ENCODE measurements at regions not wholly inside any gene's neighbourhood (a gene's known extent, or its start where the extent isn't known, plus 50 kb on each side); places are given as distances from the start of the nearest gene placed in this dataset.
A peak's percentile ranks its signal among the peaks of the same experiment; 100 is the strongest.
"Not testable (repeated sequence)": the region's sequence is repeated elsewhere in the genome, so short reads cannot be mapped to it uniquely, and the experiment has no call there.

- DNase-seq (ENCODE audit: low spot score) = not testable (repeated sequence)
Measured at GRCh38 chr11:33527738-33528137, 172.9 kb downstream of the C11orf91 start.

- DNase-seq (ENCODE audit: low spot score) = no peak
Measured at GRCh38 chr11:33525789-33526188, 174.8 kb downstream of the C11orf91 start.

- DNase-seq (ENCODE audit: low spot score) = no peak
Measured at GRCh38 chr11:33521384-33521783, 179.2 kb downstream of the C11orf91 start.

GRCh38 chr11:33520112-33520511 lies 180.5 kb downstream of the C11orf91 start:
- DNase-seq (ENCODE audit: low spot score) = no peak

GRCh38 chr11:33515347-33515746 lies 185.3 kb downstream of the C11orf91 start:
- DNase-seq (ENCODE audit: low spot score) = no peak

GRCh38 chr11:33514079-33514925 lies 186.3 kb downstream of the C11orf91 start:
- DNase-seq (ENCODE audit: low spot score) = no peak

GRCh38 chr11:33509632-33510031 lies 191.0 kb downstream of the C11orf91 start:
- no peak for DNase-seq (ENCODE audit: low spot score)

- peak; percentile 13 for DNase-seq (ENCODE audit: low spot score)
Measured at GRCh38 chr11:33507967-33508366, 192.7 kb downstream of the C11orf91 start.

- no peak for DNase-seq (ENCODE audit: low spot score)
Measured at GRCh38 chr11:33507356-33507755, 193.3 kb downstream of the C11orf91 start.

GRCh38 chr11:33505093-33505492 lies 195.5 kb downstream of the C11orf91 start:
- no peak for DNase-seq (ENCODE audit: low spot score)

- peak; percentile 65 for DNase-seq (ENCODE audit: low spot score)
Measured at GRCh38 chr11:33500861-33501479, 199.7 kb downstream of the C11orf91 start.

- no peak for DNase-seq (ENCODE audit: low spot score)
Measured at GRCh38 chr11:33500332-33500731, 200.3 kb downstream of the C11orf91 start.

- DNase-seq (ENCODE audit: low spot score) = no peak
Measured at GRCh38 chr11:33492596-33492995, 208.0 kb downstream of the C11orf91 start.

- no peak for DNase-seq (ENCODE audit: low spot score)
Measured at GRCh38 chr11:33490842-33491370, 209.7 kb downstream of the C11orf91 start.

GRCh38 chr11:33488971-33489370 lies 211.7 kb downstream of the C11orf91 start:
- DNase-seq (ENCODE audit: low spot score) = no peak

GRCh38 chr11:33480626-33481025 lies 220.0 kb downstream of the C11orf91 start:
- no peak for DNase-seq (ENCODE audit: low spot score)

GRCh38 chr11:33479231-33479630 lies 221.4 kb downstream of the C11orf91 start:
- DNase-seq (ENCODE audit: low spot score) = no peak

- DNase-seq (ENCODE audit: low spot score) = peak; percentile 64
Measured at GRCh38 chr11:33478111-33478573, 221.0 kb downstream of the HIPK3 start.

GRCh38 chr11:33476945-33477606 lies 219.9 kb downstream of the HIPK3 start:
- DNase-seq (ENCODE audit: low spot score) = no peak

GRCh38 chr11:33475993-33476392 lies 218.8 kb downstream of the HIPK3 start:
- DNase-seq (ENCODE audit: low spot score) = peak; percentile 78

GRCh38 chr11:33474866-33475265 lies 217.7 kb downstream of the HIPK3 start:
- DNase-seq (ENCODE audit: low spot score) = no peak

GRCh38 chr11:33471541-33471940 lies 214.4 kb downstream of the HIPK3 start:
- DNase-seq (ENCODE audit: low spot score) = no peak
